DMS53 (cell line): ENCODE measurements at regions not wholly inside any gene's neighbourhood (a gene's known extent, or its start where the extent isn't known, plus 50 kb on each side); places are given as distances from the start of the nearest gene placed in this dataset.
A peak's percentile ranks its signal among the peaks of the same experiment; 100 is the strongest.
"Not testable (repeated sequence)": the region's sequence is repeated elsewhere in the genome, so short reads cannot be mapped to it uniquely, and the experiment has no call there.

Source experiments
- DNase-seq: peaks from one replicate; lab custom pipeline; 2025; lab: John Stamatoyannopoulos, UW

DNA sequence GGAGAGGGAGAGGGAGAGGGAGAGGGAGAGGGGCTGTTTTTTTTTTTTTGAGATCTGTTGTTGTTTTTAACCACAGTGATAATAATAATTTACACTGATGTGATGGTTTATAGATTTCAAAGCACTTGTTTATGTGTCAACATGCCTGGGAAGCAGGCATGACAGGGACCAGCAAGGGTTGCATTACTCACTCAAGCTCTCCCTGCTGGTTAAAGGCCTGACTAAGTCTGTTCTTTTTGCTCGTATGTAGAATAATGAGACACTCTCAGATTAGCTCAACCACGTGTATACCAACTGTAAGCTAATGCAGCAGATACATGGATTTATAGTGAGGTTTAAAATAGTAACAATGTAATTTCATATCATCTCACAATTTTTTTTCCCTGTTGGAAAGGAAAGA, 134.6 kb upstream of the BOD1L1 start:
- no peak for DNase-seq

DNA sequence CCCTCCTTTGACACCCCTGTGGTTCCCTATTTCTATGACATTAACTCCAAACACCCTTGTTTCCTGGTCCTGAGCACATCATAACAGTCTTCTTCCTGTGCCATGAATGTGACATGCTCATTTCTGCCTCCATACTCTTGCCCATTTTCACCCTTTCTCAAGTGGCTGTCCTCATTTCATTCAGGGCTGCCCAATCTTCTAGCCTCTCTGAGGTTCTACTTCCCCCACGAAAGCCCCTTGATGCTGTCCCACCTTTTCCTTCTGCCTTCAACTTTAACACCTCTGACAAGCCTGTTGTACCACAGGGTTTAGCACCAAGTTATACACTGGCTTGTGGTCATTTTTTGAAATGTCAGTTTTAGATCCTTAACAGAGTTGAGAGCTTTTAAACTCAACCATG, 136.2 kb upstream of the BOD1L1 start:
- DNase-seq, result no peak

DNA sequence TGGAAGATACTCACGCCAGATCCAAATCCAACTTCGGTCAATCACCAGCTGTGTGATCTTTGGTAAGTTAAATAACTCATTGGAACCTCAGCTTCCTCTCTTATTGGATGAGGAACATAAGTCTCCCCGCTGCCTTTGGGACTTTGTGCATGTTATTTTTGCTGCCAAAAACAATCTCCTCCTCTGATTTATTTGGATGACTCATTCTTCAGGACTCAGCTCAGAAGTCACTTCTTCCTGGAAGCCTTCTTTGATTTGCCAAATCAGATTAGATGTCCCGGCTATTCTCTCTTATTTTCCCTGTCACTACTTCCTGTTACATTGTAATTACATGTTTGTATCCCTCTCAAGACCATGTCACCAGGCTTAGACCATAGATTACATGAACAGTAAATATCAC, 138.0 kb upstream of the BOD1L1 start:
- no peak for DNase-seq

- no peak for DNase-seq
These were observed 139.4 kb upstream of the BOD1L1 start for GRCh38 chr4:13766761-13767540.

GRCh38 chr4:13777341-13777740, 149.8 kb upstream of the BOD1L1 start:
- no peak for DNase-seq

- no peak for DNase-seq
These were observed 150.8 kb upstream of the BOD1L1 start for GRCh38 chr4:13778367-13778766.

GRCh38 chr4:13782231-13782630, 154.7 kb upstream of the BOD1L1 start:
- peak; percentile 29 for DNase-seq

DNA sequence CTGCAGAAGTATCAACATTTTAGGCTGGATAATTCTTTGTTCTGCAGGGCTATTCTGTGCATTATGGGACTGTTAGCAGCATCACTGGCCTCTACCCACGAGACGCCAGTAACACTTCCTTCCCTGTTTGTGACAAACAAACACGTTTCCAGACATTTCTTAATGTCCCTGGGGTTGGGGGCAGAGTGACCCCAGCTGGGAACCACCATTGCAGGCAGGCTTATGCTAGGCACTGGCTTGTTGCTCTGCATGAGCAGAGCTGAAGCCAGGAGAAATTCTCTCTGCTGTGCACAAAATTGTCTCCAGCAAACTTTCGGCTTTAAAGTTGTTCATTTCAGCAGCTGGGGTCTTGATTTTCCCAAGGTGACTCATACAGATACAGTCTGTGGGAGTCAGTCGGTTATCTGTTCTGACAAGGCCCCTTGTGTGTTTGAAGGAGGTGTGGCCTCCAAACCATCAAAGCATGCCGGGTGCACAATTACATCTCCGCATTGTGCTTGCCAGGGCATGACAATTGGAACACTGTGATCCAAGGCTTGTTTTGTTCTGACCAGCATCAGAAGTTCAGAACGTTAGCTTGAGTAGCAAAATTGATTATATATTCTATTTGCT, 156.4 kb upstream of the BOD1L1 start:
- DNase-seq, result no peak

DNA sequence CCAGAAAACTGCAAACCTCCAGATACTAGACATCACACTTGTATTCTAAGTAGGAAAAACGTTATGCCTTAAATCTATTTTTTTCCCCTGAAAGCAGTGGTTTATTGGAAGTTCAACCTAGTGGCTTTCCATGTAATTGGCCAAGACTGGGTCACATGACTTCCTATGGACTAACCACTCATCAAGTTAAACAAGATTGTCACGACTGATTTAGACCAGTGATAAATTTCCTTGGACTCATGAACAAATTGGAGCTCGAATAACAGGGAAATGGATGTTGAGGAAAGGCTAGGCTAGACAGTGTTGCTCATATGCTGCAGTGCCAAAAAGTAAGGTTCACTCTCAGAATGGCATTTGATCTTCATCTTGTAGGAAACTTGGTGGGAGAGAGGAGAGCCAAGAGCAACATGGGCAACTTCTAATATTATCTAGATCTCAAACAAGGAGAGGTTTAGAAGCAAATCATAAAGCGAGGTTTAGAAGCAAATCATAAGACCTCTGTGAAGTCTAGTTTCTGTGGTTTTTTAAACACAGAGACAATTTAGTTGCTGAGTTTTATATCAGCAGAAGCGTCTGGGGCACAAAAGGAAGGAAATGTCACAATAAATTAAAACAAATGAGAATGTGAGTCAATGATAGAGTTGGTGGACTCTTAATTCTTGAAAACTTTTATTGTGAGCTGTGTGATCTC, 165.6 kb upstream of the BOD1L1 start:
- DNase-seq, result no peak

GRCh38 chr4:13794819-13795565, 167.5 kb upstream of the BOD1L1 start:
- no peak for DNase-seq

- DNase-seq, result no peak
These were observed 169.5 kb upstream of the BOD1L1 start for GRCh38 chr4:13797061-13797460.

- DNase-seq, result no peak
These were observed 187.7 kb upstream of the BOD1L1 start for GRCh38 chr4:13815231-13815630.

GRCh38 chr4:13816472-13816871, 188.9 kb upstream of the BOD1L1 start:
- no peak for DNase-seq

GRCh38 chr4:13821522-13821921, 194.0 kb upstream of the BOD1L1 start:
- DNase-seq, result peak; percentile 53

DNA sequence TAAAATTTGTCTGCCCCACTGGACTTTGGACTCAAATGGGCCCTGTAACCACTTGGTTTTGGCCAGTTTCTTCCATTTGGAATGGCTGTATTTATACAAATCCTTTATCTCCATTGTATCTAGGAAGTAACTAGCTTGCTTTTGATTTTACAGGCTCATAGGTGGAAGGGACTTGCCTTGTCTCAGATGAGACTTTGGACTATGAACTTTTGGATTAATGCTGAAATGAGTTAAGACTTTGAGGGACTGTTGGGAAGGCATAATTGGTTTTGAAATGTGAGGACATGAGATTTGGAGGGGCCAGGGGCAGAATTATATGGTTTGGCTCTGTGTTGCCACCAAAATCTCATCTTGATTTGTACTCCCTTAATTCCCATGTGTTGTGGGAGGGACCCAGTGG, 198.3 kb upstream of the BOD1L1 start:
- not testable (repeated sequence) for DNase-seq

GRCh38 chr4:13829457-13829856, 201.9 kb upstream of the BOD1L1 start:
- DNase-seq, result no peak

DNA sequence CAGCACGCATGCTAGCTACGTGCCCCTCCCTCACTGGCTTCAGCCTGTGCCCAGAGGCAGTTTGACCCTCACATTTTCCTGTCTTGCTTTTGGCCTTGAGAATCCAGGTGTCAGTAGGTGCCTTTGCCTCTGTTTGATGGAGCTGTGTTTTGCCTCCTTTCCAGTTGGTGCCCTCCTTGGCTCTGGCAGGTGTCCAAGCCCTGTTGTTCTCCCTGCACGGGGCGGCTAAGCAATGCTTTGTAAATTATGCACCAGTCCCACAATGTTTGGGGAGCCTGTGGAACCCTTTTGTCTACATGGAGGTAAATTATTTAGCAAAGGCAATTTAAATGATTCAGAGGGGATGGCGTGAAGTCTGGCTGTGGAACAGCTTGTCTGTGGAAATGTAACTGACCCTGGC, 202.9 kb upstream of the BOD1L1 start:
- no peak for DNase-seq

DNA sequence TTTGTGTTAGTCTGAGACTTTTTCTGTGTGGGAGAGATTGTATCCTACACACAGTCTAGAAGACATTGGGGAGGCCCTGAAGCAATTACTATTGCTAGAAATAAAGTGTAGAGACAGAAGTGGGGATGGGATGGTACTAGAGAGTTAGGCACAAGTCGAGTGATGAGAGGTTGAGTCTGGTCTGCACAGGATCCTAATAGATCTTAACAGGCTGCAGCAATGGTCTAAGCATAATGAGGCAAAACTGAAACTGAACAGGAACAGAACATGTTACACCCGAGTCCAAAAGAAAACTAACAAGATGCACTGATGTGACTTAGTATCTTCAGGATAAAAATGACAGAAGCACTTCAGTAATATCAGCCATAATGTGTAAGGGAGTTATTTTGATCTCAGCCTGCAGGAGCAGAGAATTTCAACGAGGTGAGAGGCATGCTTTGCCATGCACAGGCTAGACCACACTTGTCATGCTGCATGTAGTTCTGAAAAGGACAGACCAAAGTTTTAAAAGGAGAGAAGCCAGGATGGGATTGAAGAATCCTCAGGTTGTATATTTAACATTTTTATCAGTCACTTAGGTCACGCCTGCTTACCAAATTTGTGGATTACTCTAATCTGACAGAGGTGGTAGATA, 205.8 kb upstream of the BOD1L1 start:
- no peak for DNase-seq

DNA sequence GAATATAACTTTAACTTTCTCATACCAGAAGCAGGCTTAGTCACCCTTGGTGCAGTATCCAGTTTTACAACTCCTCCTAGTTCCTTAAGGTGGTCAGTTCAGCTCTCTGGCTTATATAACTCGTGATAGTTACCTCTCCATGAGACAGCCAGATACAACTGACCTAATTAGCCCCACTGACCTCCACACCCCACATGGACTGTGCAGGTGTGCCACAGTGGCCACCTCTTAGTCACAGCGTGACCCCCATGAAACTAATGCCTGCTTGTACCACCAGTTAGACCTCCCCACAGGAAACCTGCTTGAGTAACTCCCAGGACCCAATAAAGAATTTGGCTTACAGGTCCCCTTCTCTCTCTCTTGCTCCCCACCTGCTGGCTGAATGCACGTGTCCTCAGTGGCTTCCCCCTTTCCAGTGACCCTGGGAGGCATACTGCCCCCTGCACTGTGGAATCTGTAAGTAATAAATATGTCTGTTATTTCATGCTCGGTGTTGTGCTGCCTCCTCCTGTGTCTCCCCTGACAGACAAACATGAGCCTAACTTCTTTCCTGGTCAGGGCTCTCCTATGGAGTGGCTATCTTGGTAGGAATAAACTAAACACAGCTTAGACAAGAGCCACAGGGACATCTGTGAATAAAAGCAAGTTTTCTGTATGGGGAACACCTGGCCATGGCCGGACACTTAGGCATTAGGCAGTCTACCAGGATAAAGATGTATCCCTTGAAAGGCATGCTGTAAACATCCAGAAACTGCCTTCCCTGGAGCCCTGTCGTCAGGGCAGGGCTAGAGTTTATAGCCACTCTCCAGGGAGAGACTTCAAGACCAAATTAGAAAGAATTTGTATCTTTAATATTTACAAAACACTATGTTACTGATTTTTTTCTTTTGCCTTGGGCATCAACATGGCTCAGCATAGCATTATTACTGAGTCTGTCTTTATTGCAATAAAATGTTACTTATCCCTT, 209.7 kb upstream of the BOD1L1 start:
- no peak for DNase-seq

- DNase-seq, result no peak
These were observed 213.1 kb upstream of the BOD1L1 start for GRCh38 chr4:13840502-13841190.
